Breast epithelium (tissue), 3 donors: ENCODE measurements at regions not wholly inside any gene's neighbourhood (a gene's known extent, or its start where the extent isn't known, plus 50 kb on each side); places are given as distances from the start of the nearest gene placed in this dataset.

Experiments used
- CTCF ChIP-seq, 3 donors: fragments of 450-650 bp; IDR thresholded peaks; one replicate each; pipeline ENCODE4 v1.5.1; 2016 to 2017; ENCODE audit warnings: antibody characterized with exemption in 3 of 3, mild to moderate bottlenecking in 3 of 3, moderate library complexity in 3 of 3
- POLR2AphosphoS5 ChIP-seq, 3 donors: sonication (generic); formaldehyde crosslinking; IDR thresholded peaks; one replicate each; pipeline ENCODE4 v1.6.1; 2017; ENCODE audit warnings: antibody characterized with exemption in 3 of 3

- TF ChIP-seq CTCF (IDR thresholded peaks at IDR 0.05) = no peak
- TF ChIP-seq POLR2AphosphoS5 (IDR thresholded peaks at IDR 0.05) = no peak
Measured at GRCh38 chr13:109323338-109323737, 463.0 kb downstream of the IRS2 start.
